ENCODE measurements at regions not wholly inside any gene's neighbourhood (a gene's known extent, or its start where the extent isn't known, plus 50 kb on each side); places are given as distances from the start of the nearest gene placed in this dataset.

- Histone ChIP-seq H3K27me3 (no peaks in the 10 kb centered on the region), H3K9me3 (no peaks in the 10 kb centered on the region), H3K4me1 (peaks cover 0 to 5% of the 10 kb centered on the region in 2 donors), H3K36me3 (no peaks in the 10 kb centered on the region), H3K4me3 (no peak overlapping the region), H3K27ac (no peak overlapping the region)
- TF ChIP-seq, protein P1, sequence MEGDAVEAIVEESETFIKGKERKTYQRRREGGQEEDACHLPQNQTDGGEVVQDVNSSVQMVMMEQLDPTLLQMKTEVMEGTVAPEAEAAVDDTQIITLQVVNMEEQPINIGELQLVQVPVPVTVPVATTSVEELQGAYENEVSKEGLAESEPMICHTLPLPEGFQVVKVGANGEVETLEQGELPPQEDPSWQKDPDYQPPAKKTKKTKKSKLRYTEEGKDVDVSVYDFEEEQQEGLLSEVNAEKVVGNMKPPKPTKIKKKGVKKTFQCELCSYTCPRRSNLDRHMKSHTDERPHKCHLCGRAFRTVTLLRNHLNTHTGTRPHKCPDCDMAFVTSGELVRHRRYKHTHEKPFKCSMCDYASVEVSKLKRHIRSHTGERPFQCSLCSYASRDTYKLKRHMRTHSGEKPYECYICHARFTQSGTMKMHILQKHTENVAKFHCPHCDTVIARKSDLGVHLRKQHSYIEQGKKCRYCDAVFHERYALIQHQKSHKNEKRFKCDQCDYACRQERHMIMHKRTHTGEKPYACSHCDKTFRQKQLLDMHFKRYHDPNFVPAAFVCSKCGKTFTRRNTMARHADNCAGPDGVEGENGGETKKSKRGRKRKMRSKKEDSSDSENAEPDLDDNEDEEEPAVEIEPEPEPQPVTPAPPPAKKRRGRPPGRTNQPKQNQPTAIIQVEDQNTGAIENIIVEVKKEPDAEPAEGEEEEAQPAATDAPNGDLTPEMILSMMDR (IDR thresholded peaks at IDR 0.05) = no peak
- intact Hi-C loops (cut with DNase I) = no loop called here
- DNase-seq (ENCODE audit: low spot score in 2 of 2) = no peak
Measured at GRCh38 chr5:89273289-89273688, 390.3 kb upstream of the MEF2C start.

DNA sequence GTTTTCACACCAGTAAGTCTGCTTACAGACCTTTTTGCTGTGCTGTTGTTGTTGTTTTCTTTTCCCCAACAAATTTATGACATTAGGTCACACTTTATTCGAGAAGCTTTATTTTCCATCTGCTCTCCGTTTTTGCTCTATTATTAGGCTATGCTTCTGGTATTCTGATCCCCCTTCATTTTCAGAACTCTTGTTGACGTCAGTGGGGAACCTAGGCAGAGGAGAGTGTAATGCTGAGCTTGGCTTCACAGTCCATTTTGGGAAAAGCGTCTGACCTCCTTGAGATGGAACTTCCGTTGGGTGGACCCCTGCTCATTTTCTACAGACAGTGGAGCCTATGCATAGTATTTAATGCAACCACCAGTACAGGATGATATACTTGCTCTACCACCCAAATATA lies 387.9 kb upstream of the MEF2C start:
- no peak for DNase-seq (ENCODE audit: low spot score in 2 of 2)
- TF ChIP-seq, protein P1 (IDR thresholded peaks at IDR 0.05) = no peak
- H3K36me3 ChIP-seq = no peaks in the 10 kb centered on the region
- H3K4me1 ChIP-seq = no peaks in the 10 kb centered on the region
- no peak overlapping the region for H3K27ac ChIP-seq
- H3K9me3 ChIP-seq = no peaks in the 10 kb centered on the region
- no peak overlapping the region for H3K4me3 ChIP-seq
- intact Hi-C loops (cut with DNase I) = no loop called here
- no peaks in the 10 kb centered on the region for H3K27me3 ChIP-seq

DNA sequence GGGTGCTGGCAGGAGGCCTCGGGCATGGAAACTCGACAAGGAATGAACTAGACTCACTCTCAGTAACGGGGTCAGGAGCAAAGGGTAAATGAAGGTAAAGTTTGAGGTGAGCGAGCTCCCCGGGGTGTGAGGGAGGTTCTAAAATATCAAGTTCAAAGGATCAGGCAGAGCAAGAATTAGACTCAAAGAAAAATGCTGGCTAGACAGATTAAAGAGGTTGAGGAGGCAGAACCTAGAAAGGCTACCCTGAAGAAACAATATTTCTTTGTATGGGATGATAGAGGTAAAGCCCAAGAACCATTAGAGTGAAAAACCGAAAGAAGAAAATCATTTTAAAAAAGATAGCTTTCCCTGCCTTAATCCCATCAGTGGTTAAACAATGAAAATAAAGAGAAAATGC lies 386.7 kb upstream of the MEF2C start:
- TF ChIP-seq, protein P1 (IDR thresholded peaks at IDR 0.05) = no peak
- H3K4me3 ChIP-seq = no peak overlapping the region
- H3K27ac ChIP-seq = no peak overlapping the region
- no peaks in the 10 kb centered on the region for H3K36me3 ChIP-seq
- no peaks in the 10 kb centered on the region for H3K9me3 ChIP-seq
- intact Hi-C loops (cut with DNase I) = no loop called here
- no peaks in the 10 kb centered on the region for H3K27me3 ChIP-seq
- H3K4me1 ChIP-seq = peaks cover 0 to 3% of the 10 kb centered on the region in 2 donors
- DNase-seq (ENCODE audit: low spot score in 2 of 2) = no peak

DNA sequence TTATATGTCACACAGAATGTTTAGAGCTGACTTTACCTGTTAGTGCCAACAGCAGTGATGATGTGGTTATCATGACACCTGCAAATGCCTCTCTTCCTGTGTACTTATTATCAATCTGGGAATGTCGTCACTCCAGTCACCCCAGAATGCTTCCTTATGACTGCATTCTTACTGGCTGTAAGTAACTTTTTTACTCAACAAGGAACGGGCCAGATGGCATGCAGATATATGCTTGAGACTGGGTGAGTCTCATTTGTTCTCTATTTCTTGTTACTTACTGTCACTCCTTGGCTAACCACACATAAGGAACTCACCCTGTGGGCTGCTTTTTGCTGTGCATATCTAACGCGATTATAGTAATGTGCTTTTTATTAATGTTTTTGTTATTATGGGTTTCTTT lies 385.5 kb upstream of the MEF2C start:
- Histone ChIP-seq H3K27ac (no peak overlapping the region), H3K27me3 (no peaks in the 10 kb centered on the region), H3K4me3 (no peak overlapping the region), H3K36me3 (no peaks in the 10 kb centered on the region), H3K9me3 (no peaks in the 10 kb centered on the region), H3K4me1 (peaks cover 0 to 3% of the 10 kb centered on the region in 2 donors)
- TF ChIP-seq, protein P1 (IDR thresholded peaks at IDR 0.05) = no peak
- DNase-seq (ENCODE audit: low spot score in 2 of 2) = no peak
- intact Hi-C loops (cut with DNase I) = no loop called here

GRCh38 chr5:89267788-89268187 lies 384.8 kb upstream of the MEF2C start:
- Histone ChIP-seq H3K4me1 (peaks cover 0 to 3% of the 10 kb centered on the region in 2 donors), H3K4me3 (no peak overlapping the region), H3K9me3 (no peaks in the 10 kb centered on the region), H3K27ac (no peak overlapping the region), H3K27me3 (no peaks in the 10 kb centered on the region), H3K36me3 (no peaks in the 10 kb centered on the region)
- no peak for DNase-seq (ENCODE audit: low spot score in 2 of 2)
- intact Hi-C loops (cut with DNase I) = no loop called here
- TF ChIP-seq, protein P1 (IDR thresholded peaks at IDR 0.05) = no peak

DNA sequence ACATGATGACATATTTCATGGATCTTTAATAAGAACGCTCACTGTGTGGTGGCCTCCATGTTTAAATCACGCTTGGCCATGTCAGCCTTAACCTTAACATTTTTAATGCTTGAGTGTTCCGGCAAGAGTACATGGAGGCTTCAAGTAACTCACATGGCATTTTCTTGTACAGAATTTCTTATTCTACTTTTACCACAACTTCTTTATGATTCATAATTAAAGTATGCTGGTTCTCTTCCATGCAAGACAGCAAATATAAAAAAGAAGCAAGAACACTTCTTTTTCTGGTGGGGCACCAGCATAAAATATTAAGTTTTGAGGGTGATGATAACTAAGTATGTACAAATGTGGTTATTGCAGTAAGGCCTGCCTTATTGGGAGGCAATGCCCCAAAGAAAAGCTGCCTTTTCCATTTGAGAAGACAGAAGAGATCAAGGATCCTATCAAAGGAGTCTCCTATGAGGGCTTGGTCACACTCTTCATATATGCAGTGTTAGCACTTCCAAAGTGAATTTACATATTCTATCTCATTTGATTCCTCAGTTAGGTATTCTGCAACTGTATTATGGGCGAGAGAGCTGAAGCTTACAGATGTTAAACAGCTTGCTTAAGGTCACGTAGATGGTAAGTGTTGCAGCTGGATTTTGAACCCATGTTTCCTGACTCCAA lies 382.7 kb upstream of the MEF2C start:
- H3K9me3 ChIP-seq = no peaks in the 10 kb centered on the region
- DNase-seq (ENCODE audit: low spot score in 2 of 2) = no peak
- TF ChIP-seq, protein P1 (IDR thresholded peaks at IDR 0.05) = no peak
- peaks cover 0 to 3% of the 10 kb centered on the region in 2 donors for H3K4me1 ChIP-seq
- intact Hi-C loops (cut with DNase I) = no loop called here
- no peak overlapping the region for H3K4me3 ChIP-seq
- H3K36me3 ChIP-seq = no peaks in the 10 kb centered on the region
- H3K27ac ChIP-seq = no peak overlapping the region
- no peaks in the 10 kb centered on the region for H3K27me3 ChIP-seq
